GM21381 (cell line): ENCODE measurements at regions not wholly inside any gene's neighbourhood (a gene's known extent, or its start where the extent isn't known, plus 50 kb on each side); places are given as distances from the start of the nearest gene placed in this dataset.

Experiments used
- ATAC-seq: cut with Tn5 transposase; IDR thresholded peaks from one replicate; pipeline ENCODE4 v1.9.1; 2021; ENCODE audit warnings: mild to moderate bottlenecking, moderate library complexity; ENCODE audit not compliant: unreplicated experiment

DNA sequence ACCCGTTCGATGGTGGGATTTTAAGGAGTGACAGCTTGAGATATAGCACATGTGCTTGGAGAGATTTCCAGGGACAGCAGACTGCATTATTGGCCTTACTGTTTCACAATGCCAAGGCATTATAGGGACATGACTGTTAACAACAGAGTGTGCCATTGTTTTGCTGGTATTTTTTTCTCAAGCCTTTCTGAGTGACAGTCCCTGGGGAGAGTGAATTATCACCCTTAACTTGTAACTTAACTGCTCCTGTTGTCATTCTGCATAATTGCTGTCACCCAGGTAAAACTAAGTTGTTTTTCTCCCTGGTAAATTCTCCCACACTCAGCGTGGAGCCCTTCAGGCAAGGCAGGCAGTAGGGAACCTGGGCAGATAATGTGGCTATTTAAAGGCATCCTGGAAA lies 989.2 kb upstream of the LCORL start:
- no peak for ATAC-seq

DNA sequence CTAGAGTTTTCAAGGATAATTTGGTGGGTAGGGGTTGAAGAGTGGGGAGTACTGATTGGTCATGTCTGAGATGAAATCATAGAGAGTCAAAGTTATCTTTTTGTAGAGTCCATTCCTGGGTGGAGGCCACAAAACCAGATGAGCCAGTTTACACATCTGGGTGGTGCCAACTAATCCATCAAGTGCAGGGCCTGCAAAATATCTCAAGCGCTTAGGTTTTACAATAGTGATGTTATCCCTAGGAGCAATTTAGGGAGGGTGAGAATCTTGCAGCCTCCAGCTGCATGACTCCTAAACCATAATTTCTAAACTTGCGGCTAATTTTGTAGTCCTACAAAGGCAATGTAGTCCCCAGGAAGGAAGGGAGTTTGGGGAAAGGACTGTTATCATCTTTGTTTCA lies 988.3 kb upstream of the LCORL start:
- no peak for ATAC-seq

DNA sequence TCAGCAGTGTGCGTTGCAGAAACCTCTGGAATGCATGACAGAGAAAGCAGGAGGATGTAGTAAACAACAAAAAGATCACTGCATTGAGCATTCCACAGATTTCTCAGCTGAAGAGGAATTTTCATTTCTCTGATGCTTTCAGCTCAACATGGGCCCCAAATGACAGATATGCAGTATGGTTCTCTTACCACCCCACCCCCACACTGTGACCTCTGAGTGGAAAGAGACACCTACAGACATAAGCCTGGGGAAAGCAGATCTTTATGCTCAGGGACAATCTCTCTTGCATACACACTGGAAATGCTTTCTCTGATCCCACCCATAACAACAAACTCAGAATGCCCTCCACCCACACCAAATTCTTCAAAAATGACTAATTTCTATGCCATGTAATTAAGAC lies 983.7 kb upstream of the LCORL start:
- no peak for ATAC-seq

DNA sequence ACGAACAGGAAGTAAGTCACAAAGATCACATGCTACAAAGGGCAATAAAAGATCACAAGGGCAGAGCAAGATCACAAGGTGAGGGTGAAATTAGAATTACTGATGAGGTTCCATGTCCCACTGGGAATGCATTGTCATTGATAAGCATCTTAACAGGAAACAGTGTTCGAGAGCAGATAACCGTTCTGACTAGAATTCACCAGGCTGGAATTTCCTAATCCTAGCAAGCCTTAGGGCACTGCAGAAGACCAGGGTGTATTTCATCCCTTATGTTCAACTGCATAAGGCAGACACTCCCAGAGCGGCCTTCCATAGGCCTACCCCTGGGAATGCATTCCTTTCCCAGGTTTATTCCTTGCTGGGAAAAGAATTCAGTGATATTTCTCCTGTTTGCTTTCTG lies 980.6 kb upstream of the LCORL start:
- no peak for ATAC-seq

DNA sequence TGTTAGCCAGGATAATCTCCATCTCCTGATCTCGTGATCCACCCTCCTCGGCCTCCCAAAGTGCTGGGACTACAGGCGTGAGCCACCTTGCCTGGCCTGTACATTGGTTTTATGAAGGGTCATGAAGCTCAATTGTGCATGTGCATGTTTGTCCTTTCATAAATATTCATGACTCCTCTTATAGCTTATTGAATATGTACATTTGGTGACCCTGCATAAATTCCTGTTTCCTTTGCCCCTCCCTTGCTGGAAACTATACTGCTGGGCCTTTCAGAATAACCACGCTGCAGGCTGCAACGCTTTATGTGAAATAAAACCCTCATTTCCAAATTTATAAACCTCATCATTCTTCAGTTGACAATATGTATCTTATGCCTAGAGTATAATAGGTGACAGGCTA lies 978.0 kb upstream of the LCORL start:
- ATAC-seq = no peak

DNA sequence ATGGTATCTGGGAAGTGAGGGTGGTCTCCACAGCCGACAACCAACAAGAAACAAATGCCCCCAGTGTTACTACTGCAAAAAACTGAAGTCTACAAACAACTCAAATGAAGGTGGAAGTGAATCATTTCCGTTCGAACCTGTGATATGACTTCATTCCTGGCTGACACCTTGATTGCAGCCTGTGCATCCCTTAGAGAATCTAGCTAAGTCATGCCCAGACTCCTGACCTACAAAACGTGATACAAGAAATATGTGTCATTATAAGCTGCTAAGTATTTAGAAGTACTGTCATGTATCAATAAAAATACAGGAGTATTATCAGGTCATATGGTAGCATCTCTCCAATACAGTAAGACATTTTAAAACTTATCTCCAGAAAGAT lies 959.7 kb upstream of the LCORL start:
- no peak for ATAC-seq

DNA sequence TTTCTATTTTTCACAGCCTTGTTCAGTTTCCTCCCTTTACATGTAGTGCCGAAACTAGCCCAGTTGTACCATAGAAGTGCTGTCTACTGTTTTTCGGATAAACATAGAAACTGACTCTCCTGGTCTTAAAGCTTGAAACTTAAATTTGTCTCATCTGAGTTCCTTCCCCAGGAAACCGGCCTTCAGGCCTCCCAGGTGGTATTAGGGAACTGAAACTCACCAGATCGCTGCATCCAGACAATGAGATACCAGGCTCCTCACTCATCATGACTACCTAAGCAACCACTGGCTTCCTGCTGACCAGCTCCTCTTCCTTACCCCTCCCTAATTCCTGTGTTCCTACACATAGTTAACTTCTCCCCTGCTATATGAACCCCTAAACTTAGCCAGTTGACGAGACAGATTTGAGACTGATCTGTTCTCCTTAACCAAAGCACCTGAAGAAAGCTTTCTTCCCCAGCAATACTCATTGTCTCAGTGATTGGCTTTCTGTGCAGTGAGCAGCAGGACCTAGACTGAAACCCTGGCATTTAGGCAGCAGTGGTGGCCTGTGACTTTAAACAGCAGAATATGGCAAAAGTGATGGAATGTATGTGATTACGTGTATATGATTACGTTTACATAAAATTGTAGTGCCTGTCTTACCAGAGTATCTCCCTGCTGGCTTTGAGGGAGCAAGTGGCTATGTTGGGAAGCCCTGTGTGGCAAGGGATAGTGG lies 959.1 kb upstream of the LCORL start:
- no peak for ATAC-seq

DNA sequence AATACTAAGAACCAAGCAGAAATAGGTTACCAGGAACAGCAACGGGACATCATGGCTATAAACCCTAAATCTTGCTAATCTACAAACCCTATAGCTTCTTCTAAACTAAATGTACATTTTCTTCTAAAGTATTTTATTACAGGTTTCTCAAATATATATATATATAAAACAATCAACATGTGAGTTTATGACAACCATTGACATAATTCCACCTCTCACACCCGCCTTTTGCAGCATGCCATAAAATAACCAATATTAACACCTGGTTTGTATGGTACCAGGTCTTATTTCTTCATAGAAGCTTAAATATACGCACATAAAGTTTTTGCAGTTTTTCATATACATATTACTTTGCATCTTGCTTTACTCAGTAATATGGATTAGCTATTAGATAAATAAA lies 955.3 kb upstream of the LCORL start:
- ATAC-seq = no peak

DNA sequence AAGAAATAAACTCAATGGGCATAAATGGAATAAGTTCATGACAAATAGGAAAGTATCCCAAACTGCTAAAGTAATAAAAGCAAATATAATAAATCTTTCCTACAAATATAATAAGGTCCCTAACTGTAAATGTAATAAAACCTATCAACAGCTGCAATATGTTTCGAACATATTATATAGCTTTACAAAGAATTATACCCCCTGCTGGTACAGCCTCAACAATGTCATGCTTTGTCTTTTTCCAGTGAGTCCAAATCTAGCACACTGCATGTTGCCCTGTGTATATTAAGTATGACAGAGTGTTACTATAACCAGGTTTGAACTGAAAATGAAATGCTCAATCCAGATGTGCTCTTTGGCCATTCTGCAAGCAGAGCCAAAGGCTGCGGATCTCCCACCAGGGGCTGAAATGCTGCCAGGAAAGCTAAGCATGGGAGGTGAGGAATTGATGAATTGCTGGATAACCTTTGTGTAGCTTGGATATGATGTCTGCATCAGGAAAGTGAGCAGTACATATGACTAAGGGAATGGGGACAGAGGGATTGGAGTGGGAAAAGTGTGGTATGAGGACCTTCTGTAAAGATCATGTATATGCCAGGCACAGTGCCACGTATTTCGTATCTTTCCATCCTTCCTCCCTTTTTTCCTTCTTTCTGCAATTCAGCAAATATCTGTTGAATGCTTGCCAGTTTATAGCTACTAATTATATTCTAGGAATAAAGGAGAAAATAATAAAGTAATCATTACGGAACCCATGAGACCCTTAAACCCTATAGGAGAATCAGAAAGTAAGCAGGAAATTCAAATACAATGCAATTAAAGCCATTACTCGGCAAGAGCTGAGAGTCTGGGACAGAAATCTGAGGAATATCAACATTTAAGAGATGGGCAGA lies 954.6 kb upstream of the LCORL start:
- ATAC-seq = no peak

DNA sequence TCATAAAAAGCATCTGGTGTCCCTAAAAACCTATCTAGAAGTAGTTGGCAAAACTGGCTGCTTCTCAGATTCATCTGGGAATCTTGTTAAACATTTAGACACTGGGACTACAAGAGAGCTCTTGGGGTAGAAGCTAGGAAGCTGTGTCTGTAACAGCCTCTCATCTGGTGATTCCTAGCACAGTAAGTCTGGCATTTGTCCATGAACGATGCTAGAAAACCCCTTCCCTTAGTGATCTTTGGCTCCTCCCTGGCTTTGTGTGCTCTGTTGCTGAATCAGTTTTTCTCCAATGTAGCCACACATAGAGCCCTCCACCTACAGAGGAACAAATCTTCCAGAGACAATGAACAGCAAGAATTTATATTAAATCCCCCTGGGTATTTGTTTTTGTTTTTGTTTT lies 951.7 kb upstream of the LCORL start:
- ATAC-seq = no peak

DNA sequence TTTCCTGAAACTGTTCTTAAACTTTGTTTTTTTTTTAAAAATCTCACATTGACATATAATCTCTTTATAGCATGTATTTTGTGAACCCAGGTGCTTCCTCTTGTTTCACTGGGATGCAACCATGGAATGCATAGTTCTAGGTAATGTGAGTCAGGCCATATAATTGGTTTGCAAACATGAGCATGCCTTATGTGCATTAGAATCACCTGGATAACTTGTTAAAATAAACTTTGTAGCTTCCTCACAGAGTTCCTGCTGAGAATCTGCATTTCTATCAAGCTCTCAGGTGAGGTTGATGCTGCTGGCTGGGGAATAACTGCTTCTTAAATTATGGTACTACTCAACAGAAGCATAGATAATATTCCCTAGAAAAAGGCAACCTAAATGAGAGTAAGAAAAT lies 940.3 kb upstream of the LCORL start:
- ATAC-seq = no peak

DNA sequence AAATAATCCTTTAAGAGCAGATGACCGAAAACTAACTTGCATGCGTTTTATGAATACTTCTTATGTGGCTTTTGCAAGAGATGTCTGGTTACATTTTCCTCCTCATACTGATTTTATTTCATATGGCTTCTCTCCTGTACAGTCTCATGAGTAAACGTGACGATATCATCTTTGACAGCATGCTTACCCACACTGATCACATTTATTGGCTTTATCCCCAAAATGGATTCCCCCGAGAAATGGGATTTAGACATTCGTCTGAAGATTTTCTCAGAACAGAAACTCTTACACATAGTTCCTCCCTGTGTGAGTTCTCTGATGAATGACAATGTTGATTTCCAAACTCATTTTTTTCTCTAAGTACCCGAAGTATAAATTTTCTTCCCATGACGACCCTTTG lies 939.7 kb upstream of the LCORL start:
- no peak for ATAC-seq

DNA sequence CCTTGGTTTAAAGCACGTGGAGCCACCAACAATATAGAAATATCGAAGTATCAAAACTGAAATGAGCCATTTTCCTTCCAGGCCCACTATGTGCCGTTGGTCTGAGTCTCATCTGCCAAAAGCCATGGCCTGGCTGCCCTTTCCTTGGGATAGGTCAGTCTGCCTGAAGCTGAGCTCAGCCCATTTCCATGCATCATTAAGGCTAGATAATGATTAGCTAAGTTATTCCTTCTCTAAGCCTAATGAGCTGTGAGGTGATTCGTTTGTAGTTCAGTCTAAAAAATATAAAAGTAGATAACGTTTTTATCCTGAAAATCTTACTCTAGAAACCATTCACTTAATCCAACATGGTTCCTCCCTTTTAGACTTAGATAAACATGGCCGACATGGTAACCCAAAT lies 936.2 kb upstream of the LCORL start:
- no peak for ATAC-seq

DNA sequence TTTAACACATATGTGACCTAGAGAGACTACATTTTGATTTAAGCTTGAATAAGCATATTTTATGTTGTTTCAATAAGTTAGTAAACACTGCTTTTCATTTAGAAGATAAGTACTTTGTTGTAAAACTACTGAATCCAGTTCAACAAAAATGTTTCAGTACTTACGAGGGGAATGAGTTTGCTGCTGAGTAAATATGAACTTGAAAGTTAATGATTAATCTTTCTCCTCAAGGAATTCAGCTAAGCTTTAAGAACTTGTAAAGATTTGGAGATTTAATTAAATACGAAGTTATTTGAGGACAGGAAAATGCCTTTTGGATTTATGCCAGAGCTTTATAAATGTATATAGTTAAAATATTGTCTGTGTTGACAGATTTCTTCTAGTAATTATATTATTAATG lies 933.0 kb upstream of the LCORL start:
- no peak for ATAC-seq

DNA sequence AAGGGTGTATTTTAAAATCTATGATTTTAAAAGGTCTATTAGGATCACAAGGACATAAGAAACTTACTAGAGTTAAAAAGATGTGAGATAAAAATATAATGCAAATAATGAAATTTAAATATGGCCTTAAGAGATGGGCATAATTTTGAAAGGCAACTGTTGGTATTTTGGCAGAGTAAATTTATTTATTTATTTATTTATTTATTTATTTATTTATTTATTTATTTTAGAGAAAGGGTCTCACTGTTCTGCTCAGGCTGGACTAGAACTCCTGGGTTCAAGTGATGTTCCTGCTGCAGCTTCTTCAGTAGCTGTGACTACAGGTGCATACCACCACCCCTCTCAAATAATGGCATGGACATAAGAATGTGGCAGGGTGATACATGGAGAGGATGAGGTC lies 932.1 kb upstream of the LCORL start:
- ATAC-seq = no peak

DNA sequence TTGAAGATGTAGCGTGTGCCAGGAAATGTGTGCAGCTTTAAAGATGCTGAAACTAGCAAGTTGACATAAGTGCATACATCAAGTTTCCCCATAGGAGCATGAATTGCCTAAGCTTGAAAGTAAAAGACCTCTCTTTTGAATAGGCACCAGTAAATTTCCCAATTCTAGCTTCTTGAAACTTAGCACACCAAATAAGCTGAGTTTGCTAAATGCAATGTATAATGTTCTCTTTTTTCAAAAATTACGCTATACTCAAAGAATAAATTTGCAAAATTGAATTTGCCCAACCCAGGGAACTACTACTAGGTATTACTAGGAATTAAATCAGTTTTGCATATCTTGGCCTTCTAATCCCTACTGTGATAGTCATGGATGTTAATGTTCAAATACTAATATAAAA lies 923.9 kb upstream of the LCORL start:
- no peak for ATAC-seq

DNA sequence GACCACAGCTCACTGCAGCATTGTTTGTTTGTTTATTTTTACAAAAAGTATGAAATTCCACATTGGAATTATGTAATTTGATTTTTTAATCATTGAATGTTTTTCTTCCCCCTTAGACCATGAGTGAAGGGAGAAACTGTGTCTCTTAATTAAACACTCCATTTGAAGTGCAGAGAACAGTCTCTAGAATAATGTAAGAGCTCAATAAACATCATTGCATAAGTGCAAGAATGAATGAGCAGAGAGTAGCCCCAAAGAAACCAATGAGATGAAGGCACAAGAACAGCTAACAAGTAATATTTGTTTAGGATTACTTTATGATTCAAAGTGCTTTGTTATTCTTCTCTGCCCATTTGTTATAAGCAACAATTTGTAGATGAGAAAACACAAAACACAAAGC lies 921.3 kb upstream of the LCORL start:
- ATAC-seq = no peak

DNA sequence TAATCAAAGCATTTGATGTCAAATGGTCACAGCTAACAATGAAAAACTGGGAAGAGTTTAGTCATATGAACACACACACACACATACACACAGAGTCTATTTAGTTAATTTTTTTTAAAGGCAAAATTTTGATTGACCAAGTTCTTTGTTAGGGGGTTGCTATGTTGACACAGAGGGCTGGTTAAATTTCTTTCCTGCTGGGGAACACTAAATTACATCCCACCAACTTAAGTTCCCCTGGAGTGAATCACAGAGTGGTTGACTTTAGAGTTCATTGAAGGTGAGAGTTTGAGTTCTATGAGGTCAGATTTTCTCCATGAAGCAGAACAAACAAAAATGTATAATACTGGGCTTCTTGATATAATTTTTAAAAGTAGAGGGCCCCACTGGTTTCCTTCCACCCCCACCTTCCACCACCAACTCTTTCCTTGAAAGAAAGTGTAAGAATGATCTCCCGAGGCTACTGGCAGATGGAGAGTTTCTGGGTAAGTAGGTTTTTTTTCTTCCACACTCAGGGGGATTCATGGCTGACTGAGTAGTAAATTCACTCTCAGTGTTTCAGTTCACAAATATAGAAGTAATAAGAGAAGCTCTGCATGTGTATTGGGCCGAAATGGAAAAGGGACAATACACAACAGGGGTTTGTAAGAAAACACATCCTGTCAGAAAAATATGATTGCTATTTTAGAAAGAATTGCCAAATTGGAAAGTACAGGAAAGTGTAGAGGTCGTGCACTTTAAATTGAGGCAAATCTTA lies 917.0 kb upstream of the LCORL start:
- ATAC-seq = no peak

DNA sequence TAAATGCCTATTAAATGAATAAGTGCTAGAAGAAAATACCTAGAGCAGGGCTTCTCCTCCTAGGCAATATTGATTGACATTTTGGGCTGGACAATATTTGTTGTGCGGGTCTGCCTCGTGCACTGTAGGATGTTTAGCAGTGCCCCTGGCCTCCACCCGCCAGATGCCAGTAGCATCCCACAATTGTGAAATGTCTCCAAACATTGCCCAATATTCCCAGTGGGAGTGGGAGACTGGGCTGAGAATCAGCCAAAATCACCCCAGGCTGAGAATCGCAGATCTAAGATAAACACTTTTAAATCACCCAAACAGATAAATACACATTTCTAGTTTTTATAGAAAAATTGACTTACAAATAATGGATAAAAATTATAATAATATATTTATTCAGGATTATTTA lies 916.2 kb upstream of the LCORL start:
- no peak for ATAC-seq

DNA sequence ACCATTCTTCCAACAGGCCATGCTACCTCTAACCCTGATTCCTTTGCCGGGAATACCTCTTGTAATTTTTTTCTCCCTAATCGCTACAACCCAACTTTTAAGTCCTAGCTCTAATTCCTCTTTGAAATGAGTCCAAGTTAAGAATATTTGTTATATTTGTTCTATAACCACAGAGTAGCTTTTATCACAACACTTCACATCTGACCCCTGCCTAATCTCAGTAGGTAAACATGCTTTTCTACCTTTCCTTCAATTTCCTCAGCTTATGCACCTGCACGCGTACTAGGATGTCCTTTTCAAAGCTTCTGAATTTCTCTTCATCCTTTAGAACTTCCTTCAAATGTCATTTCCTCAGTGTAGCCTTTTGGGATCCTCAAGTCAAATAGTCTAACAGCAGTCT lies 915.5 kb upstream of the LCORL start:
- ATAC-seq = no peak

DNA sequence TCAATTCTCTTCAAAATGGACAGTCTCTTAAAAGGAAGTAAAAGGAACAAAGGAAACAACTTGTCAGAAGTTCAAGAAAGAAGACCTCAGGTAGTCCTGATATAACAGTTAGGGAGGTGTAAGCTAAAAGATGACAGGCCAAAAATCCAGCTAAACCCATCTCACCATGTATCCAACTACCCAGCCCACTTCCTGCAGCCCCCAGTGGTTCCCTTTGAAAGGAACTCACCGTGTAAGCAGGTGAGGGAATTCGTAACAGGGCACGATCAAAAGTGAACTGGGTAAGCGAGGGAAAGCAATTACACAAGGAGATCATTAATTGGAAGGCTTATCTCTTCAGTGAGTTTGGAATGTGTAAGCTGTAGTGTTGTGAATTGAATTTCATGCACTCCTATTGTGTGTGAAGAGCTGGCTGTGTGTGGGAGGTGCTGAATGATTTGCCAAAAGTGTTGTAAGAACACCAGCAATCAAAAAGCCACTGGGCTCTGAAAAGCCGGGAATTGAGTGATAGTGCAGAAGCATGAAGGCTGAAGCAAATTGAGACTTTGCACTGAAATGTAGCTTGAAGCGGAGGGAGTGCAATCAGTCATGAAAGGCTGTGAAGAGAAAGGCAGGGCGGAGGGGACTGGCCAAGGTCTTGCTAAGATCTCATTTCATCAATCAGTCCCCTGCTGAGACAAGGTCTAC lies 914.2 kb upstream of the LCORL start:
- no peak for ATAC-seq
